ENCODE measurements at regions not wholly inside any gene's neighbourhood (a gene's known extent, or its start where the extent isn't known, plus 50 kb on each side); places are given as distances from the start of the nearest gene placed in this dataset.

- TF ChIP-seq CTCF (IDR thresholded peaks at IDR 0.05) (no peak), POLR2AphosphoS5 (IDR thresholded peaks at IDR 0.05) (no peak)
Measured at GRCh38 chr10:21083861-21084260, 186.8 kb upstream of the NEBL start.

All from stomach (tissue), 4 donors.